Lung (tissue), 11 donors: ENCODE measurements at regions not wholly inside any gene's neighbourhood (a gene's known extent, or its start where the extent isn't known, plus 50 kb on each side); places are given as distances from the start of the nearest gene placed in this dataset.
A peak's percentile ranks its signal among the peaks of the same experiment; 100 is the strongest.

Experiments used
- ATAC-seq: fragments of 200-7000 bp; cut with Tn5 transposase; one replicate; pipeline ENCODE4 v1.9.1; 2020; ENCODE audit warnings: moderate number of reproducible peaks; ENCODE audit not compliant: insufficient read depth, low FRiP score
- DNase-seq, 3 donors: peaks; one replicate each; pipeline ENCODE4 v3.0.0-alpha.2; 2013 to 2017
- H3K27ac ChIP-seq, 2 donors: one replicate each; pipeline ENCODE4 v1.5.1; 2013; ENCODE audit warnings: mild to moderate bottlenecking in 2 of 2, moderate library complexity in 2 of 2, control low read depth in 1 of 2, inconsistent platforms in 1 of 2, low read depth in 1 of 2, low read length in 1 of 2
- H3K27me3 ChIP-seq, 3 donors: one replicate each; pipeline ENCODE4 v1.5.1; 2013; ENCODE audit warnings: low read length in 2 of 3; ENCODE audit not compliant: control insufficient read depth in 3 of 3, insufficient read depth in 3 of 3
- H3K36me3 ChIP-seq, 4 donors: one replicate each; pipeline ENCODE4 v1.5.1; 2013; ENCODE audit warnings: low read length in 4 of 4, mild to moderate bottlenecking in 1 of 4, moderate library complexity in 1 of 4; ENCODE audit not compliant: control insufficient read depth in 4 of 4, insufficient read depth in 4 of 4
- H3K4me1 ChIP-seq, 5 donors: one replicate each; pipeline ENCODE4 v1.5.1; 2013; ENCODE audit warnings: low read length in 5 of 5, mild to moderate bottlenecking in 2 of 5, moderate library complexity in 1 of 5; ENCODE audit not compliant: control insufficient read depth in 5 of 5, insufficient read depth in 5 of 5
- H3K4me3 ChIP-seq: one replicate; pipeline ENCODE4 v1.5.1; 2013; ENCODE audit warnings: mild to moderate bottlenecking, control low read depth, moderate library complexity
- H3K9ac ChIP-seq, 2 donors: one replicate each; pipeline ENCODE4 v1.5.1; 2013; ENCODE audit warnings: low read length in 2 of 2, control low read depth in 1 of 2; ENCODE audit not compliant: insufficient read depth in 1 of 2
- H3K9me3 ChIP-seq, 4 donors: one replicate each; pipeline ENCODE4 v1.5.1; 2013; ENCODE audit warnings: low read length in 3 of 4, mild to moderate bottlenecking in 1 of 4, moderate library complexity in 1 of 4; ENCODE audit not compliant: control insufficient read depth in 4 of 4, insufficient read depth in 3 of 4
- WGBS, 2 donors: extraction: QIAGEN DNeasy Blood & Tissue Kit; methylation state at CpG; one replicate each; pipeline ENCODE4 v1.1.7; 2013; 5-methylcytosine and 5-hydroxymethylcytosine counted together
- TF ChIP-seq, protein P1 (sequence below): IDR thresholded peaks from 2 replicates; pipeline ENCODE4 v1.5.1; 2012; ENCODE audit warnings: mild to moderate bottlenecking; ENCODE audit errors: control extremely low read depth, extremely low read depth
- donor health status: control.
- donor health status: control.
- donor health status: Bipolar disorder and iron deficiency.
- donor health status: healthy.
- donor health status: DM: yes; HTN: yes; CAD: no.

- Histone ChIP-seq H3K4me3 (no peak overlapping the region), H3K4me1 (peaks cover 0 to 6% (median 5%) of the 10 kb centered on the region in 5 donors), H3K36me3 (no peaks in the 10 kb centered on the region), H3K27me3 (no peaks in the 10 kb centered on the region), H3K27ac (no peak overlapping the region), H3K9ac (no peak overlapping the region), H3K9me3 (no peaks in the 10 kb centered on the region)
- no peak for ATAC-seq
- TF ChIP-seq, protein P1, sequence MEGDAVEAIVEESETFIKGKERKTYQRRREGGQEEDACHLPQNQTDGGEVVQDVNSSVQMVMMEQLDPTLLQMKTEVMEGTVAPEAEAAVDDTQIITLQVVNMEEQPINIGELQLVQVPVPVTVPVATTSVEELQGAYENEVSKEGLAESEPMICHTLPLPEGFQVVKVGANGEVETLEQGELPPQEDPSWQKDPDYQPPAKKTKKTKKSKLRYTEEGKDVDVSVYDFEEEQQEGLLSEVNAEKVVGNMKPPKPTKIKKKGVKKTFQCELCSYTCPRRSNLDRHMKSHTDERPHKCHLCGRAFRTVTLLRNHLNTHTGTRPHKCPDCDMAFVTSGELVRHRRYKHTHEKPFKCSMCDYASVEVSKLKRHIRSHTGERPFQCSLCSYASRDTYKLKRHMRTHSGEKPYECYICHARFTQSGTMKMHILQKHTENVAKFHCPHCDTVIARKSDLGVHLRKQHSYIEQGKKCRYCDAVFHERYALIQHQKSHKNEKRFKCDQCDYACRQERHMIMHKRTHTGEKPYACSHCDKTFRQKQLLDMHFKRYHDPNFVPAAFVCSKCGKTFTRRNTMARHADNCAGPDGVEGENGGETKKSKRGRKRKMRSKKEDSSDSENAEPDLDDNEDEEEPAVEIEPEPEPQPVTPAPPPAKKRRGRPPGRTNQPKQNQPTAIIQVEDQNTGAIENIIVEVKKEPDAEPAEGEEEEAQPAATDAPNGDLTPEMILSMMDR, result no peak
- DNase-seq, result no peak
- WGBS, 2 donors, result 94 to 96% methylated on average over 3 of the region's 3 CpGs
Observed at GRCh38 chr3:115499666-115500065, 123.6 kb upstream of the GAP43 start.

DNA sequence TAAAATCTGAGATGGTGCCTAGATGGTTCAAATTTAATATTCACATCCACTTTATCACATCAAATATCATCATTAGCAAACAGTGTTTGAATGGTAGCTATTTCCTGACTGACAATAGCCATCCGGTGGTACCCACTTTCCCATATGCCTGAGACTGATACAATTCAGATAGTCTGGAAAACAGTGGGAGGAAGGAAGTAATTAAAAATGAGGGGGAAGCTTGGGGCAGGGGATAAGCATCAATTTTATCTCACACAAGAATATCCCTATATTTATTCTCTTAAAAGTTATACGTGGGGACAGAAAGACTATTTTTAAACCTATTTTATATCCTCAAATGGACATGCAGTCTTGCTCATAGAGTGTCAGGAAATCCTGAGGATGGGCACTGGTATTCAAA, 122.5 kb upstream of the GAP43 start:
- 16 to 26% methylated on average over 2 of the region's 2 CpGs for WGBS, 2 donors

GRCh38 chr3:115502128-115502527, 121.2 kb upstream of the GAP43 start:
- ATAC-seq, result no peak
- Histone ChIP-seq H3K36me3 (no peaks in the 10 kb centered on the region), H3K27ac (no peak overlapping the region), H3K9ac (no peak overlapping the region), H3K4me3 (no peak overlapping the region), H3K27me3 (no peaks in the 10 kb centered on the region), H3K4me1 (peaks cover 0 to 6% (median 5%) of the 10 kb centered on the region in 5 donors), H3K9me3 (no peaks in the 10 kb centered on the region)
- 85 to 88% methylated on average over 4 of the region's 4 CpGs for WGBS, 2 donors
- DNase-seq, result no peak
- TF ChIP-seq, protein P1, result no peak

More for the DNA sequence above, 122.5 kb upstream of the GAP43 start:
- no peak overlapping the region for H3K4me3 ChIP-seq
- TF ChIP-seq, protein P1, result no peak
- no peak overlapping the region for H3K27ac ChIP-seq
- DNase-seq, result no peak
- ATAC-seq, result no peak
- H3K9ac ChIP-seq, result no peak overlapping the region
- H3K4me1 ChIP-seq, result peaks cover 0 to 6% (median 5%) of the 10 kb centered on the region in 5 donors
- H3K36me3 ChIP-seq, result no peaks in the 10 kb centered on the region
- H3K27me3 ChIP-seq, result no peaks in the 10 kb centered on the region
- no peaks in the 10 kb centered on the region for H3K9me3 ChIP-seq

- TF ChIP-seq, protein P1, result no peak
- no peaks in the 10 kb centered on the region for H3K36me3 ChIP-seq
- DNase-seq, result peak in 2 of 3 donors; percentile 81 to 82
Observed at GRCh38 chr3:115503394-115503793, 119.9 kb upstream of the GAP43 start.

More at GRCh38 chr3:115503394-115503793, 119.9 kb upstream of the GAP43 start:
- peaks cover 0 to 6% (median 5%) of the 10 kb centered on the region in 5 donors for H3K4me1 ChIP-seq
- H3K27me3 ChIP-seq, result no peaks in the 10 kb centered on the region
- WGBS, 2 donors, result 62 to 70% methylated on average over 2 of the region's 2 CpGs
- no peak overlapping the region for H3K27ac ChIP-seq
- H3K9ac ChIP-seq, result no peak overlapping the region
- no peak overlapping the region for H3K4me3 ChIP-seq
- no peak for ATAC-seq
- no peaks in the 10 kb centered on the region for H3K9me3 ChIP-seq
